ENCODE measurements at regions not wholly inside any gene's neighbourhood (a gene's known extent, or its start where the extent isn't known, plus 50 kb on each side); places are given as distances from the start of the nearest gene placed in this dataset.

DNA sequence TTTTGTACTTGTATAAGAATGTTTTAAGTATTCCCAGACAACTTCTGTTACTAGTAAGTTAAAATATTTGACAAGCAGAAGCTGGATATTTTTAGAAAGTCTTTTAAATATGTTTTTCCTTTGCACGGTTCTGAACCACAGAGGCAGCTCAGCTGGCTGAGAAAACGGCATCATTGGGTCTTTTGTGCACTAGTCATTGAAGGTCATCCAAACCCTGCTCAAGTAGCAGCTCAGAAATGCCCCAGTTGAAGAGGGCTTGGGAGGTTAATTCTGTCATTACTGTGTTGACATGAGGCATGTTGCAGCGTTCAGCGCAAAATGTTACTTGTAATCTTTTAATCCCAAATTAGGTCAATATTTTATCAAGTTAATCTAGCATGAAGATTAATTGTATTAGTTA, 383.7 kb upstream of the FAM241A start:
- DNase-seq, result no peak

DNA sequence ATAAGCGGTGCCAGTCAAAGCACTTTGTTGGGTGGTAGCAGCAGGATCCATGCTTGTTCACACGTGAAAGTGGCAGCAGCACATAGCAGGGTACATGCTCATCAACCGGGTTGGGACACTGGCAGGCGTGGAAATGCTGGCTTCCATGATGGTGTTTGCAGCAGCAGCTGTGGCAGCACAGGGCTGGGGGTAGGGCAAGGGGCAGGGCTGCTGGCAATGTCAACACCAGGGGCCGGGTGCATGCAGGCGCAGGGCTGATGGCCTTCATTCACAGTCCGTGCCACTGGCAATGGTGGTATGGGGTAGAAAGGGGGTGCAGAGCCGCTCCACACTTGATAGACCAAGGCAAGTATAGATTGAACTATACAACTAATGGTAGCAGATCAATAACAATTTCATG, 374.7 kb upstream of the FAM241A start:
- no peak for DNase-seq

DNA sequence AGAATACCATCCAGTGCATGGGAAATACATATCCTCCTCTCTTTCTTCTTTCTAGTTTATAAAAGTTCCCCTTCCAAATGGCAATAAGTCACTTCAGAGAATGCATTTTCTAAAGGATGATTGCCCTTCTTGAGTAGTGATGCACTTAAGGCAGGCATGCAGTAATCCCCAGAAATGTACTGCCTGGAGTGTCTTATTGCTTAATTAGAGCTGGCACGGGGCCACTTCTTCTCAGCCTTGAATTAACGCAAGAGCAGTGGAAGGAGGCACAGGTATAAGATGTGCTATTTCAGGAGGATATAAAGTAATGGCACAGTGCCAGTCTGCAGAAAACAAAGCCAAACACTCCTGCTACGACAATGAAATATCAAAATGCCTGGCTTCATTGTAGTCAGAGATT, 371.4 kb upstream of the FAM241A start:
- no peak for DNase-seq

DNA sequence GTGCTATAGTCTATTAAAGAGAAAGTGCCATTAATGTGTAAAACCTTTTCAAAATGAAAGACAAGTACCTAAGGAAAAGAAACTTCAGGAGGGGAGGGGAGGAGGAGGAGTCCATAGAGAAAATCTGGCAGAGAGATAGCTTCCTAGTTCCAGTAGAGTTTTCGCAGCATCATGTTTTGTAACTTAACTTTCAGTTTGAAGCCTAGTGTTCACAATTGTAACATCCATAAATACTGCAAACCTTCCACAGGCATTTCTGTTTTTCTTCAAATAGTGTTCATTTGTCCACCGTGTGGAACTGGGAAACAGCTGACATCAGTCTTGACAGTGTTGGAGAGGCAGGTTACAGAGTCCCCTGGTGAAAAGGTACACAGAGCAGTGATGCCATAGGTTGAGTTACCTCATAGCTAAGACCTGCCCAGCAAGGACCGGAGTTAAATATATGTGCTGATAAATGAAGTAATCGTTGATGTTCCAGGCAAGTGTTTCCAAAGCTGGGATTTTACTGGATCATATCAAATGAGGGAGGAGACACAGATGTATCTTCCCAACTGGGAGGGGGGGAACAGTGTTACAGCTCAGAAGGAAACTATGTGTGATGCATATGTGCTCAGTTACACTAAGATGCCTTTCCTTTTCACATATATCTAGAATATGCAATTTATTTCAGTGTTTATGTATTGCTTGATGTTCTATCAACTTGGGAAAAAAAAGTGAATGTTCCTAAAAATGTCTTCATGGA, 369.5 kb upstream of the FAM241A start:
- no peak for DNase-seq

DNA sequence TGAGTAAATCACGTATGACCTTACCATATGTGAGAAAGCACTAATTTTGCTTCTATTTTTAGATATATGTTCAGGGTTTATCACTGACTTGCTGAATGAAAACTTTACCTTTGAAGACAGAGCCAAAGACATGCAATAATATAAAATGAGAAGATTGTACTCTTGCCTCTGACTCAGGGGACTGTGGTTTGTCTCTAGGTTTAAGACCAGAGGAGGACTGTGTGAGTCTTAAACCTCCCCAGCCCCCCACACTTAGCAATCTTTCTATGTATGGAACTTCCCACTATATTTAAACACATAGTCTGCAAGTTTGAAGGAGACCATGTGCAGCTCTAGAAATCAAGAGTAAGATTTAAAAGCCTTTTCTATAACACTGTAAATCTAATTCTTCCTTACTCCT, 368.7 kb upstream of the FAM241A start:
- DNase-seq, result no peak

DNA sequence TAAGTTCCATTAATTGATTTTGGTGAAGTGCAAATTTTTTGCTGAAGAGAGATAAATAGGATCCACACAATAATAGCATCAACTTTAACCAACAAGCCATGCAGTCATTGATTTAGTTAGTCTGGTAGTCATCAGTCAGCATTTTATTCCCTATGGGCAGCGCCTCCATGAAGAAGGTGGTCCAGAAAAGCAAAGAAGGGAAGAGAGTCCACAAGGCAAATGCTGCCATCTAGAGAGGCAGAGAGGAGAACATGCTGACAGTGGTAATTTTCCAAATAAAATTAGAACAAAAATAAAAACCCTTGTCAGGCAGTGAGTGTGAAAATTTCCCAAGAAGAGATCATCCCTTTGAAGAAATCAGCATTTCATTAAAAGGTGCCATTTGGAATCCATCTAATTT, 366.7 kb upstream of the FAM241A start:
- no peak for DNase-seq

DNA sequence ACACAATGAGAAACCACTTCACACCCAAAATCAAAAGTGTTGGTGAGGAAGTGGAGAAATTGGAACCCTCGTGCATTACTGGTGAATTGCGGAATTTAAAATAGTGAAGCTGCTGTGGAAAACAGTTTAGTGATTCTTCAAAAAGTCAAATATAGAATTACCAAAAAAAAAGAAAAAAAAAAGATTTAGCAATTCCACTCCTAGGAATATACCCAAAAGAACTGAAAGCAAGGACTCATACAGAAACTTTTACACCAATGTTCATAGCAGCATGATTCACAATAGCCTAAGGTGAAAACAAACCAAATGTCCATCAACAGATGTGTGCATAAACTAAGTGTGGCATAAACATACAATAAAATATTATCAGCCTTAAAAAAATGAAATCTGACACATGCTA, 364.3 kb upstream of the FAM241A start:
- DNase-seq, result no peak

DNA sequence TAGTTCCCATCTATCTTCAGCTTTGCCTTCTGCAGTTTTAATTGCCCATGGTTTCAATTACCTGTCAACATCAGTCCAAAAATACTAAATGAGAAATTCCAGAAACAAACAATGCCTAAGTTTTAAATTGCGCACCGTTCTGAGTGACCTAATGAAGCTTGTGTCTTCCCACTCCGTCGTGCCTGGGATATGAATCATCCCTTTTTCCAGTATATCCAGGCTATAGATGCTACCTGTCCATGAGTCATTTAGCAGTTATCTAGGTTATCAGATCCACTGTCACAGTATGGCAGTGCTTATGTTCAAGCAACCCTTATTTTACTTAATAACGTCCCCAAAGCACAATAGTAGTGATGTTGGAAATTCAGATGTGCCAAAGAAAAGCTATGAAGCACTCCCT, 363.6 kb upstream of the FAM241A start:
- DNase-seq, result no peak

DNA sequence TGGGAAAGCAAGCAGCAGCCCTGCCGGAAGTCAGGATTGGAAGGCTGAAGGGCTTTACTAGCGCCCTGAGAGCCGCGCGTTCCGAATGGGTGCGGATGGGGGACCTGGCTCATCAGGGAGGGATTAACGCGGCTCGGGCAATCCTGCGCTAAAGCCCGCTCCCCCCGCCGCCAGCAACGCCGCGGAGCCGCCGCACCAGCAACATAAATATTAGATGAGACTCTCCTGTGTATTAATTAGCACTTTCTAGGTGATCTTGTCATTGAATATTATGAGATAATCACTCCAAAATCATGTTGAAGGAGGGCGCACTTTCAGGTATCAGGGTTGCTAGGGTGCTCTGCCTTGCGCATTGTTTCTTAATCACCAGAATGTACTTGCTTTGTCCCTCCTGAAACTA, 357.2 kb upstream of the FAM241A start:
- DNase-seq, result no peak

DNA sequence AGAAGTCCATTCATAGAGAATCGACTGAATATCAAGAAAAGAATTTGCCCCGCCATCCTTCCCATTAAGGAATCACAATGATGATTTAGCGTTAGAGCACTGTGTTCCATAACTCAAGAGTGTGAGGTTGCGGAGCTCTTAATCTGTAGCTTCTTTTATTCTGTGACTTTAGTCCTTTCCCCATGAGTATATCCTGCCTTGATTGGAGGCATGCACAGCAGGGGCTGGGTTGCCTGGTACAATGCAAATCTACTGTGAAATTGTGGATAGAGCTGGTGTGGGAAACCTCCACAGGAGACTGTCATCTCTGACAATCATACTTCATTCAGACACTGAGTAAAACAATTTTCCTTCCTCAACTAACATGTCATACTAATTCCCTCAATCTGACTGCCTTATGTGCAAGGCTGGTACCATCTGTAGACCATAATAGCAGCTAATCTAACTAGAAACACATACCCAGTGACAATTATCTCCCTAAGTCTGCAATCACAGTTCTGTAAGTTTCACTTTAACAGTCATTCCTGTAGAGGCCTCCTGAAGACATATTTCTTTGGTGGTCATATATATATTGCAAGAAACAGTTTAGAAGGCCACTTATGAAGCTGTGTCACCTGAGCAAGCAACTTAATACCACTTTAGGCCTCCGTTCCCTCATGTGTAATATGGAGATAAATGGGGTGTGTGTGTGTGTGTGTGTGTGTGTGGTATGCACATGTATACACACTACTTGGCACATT, 355.2 kb upstream of the FAM241A start:
- DNase-seq, result no peak

DNA sequence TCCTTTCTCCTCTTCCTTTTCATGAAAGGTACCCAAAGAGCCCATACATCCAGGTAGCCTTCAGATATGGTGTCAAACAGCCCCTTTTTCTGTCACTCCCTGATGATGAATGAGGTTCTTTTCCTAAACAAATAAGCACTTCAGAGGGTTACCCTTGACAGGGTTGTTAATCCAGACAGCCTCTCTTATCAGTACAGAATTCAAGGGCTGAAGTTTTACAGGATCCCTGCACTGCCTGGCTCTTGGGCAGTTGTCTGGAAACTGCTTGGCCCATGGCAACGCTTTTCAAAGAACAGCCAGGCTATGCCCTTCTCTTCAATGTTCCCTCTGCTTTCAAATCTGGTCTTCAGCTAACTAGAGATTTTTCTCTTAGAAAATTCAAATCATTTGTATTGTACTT, 352.6 kb upstream of the FAM241A start:
- DNase-seq, result no peak

DNA sequence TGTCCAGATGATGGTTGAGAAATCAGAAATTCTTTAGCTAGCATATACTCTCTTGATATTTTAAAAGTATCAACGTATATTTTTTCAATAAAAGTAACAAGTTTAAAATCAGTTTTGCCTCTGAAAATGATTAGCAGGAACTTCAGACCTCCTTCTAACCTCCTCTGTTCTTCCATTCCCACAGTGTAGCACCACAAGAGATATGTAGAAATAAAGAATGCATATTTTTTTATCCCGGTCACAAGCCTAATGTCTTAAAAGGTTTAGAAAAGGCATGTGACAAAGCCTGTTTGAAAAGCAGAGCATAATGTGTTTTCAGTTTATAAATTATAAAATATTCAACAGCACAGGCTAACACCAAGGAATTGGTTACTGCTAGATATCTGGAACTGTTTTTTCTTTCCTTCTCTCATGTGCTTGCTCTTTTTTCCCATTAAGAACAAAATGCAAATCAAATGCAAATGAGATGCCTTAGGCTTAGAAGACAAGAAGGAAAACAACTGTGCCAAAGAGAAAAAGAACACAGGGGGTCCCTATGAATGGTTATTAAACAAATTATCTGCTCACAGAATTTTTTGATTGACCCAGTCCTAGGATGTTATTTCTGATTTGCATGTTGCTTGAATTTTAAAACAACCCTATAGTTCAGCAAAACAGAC, 351.7 kb upstream of the FAM241A start:
- DNase-seq, result no peak

DNA sequence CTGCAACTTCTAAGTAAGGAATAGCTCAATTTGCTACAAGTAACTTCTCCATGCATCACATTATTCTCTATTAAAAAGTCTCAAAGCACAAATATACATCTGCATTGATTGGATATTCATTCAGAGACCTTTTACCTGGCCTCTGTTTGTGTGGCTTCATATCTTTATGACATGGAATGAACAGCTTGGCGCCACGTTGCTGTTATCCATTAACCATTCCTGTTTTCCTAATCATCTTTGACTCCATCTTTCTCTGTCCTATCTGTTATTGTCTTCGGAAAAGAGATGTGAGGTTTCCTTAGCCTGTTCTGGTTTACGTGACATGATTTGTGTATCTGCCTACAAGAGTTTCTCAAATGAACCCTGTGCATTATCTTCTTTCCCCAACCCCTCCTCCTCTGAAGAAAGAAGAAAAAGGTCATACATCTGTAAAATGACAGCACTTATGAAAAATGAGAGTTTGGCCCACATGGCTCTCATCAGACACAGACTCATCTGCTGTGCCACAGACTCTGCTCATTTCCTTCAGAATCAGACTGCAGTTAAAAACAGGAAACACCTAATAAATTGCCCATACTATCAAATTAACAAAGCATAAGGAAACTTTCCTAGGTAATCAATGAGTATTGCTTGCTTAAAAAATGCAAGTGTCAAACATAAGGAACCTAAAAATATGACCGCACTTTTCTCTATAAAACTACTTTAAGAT, 347.6 kb upstream of the FAM241A start:
- DNase-seq, result no peak

DNA sequence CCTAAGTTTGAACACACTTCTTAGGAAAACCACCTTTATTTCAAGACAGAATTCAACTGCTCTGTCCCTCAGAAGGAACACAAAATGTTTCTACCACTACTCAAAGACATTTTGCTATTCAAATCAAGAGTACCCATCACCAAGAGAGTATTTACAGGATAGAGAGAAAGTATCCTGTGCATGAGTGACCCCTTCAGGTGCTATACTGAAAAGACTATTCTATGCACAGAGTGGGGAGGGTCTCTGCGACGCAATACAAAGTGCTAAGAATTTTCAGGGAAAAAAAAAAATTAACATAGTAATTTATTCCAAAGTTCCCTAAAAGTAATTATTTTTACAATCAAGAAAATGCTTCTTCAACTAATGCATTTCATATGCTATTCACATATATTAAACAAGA, 346.4 kb upstream of the FAM241A start:
- no peak for DNase-seq

DNA sequence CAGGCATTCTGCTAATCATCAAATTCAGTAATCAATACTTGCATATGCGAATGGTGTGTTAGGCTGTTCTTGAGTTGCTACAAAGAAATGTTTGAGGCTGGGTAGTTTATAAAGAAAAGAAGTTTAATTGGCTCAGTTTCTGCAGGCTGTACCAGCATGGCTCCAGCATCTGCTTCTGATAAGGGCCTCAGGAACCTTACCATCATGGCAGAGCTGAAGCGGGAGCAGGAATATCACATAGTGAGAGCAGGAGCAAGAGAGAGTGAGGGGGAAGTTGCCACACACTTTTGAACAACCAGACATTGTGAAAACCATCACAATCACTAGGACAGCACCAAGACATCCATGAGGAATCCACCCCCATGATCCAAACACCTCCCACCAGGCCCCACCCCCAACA, 344.7 kb upstream of the FAM241A start:
- DNase-seq, result no peak

DNA sequence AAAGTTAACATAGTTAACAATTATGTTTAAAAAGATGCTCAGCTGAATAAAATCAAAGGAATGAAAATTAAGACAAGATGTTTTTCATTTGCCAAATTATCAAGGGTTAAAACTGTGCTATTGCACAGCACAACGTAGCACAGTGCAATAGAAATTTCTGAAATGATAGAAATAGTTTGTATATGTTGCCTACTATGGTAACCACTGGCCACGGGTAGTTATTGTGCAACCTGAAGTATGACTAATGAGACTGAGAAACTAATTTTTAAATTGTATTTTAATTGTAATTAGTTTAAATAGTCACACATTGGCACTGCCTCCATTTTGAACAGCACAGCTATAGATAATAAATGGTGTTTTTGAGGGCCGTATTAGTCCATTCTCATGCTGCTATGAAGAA, 343.1 kb upstream of the FAM241A start:
- no peak for DNase-seq

DNA sequence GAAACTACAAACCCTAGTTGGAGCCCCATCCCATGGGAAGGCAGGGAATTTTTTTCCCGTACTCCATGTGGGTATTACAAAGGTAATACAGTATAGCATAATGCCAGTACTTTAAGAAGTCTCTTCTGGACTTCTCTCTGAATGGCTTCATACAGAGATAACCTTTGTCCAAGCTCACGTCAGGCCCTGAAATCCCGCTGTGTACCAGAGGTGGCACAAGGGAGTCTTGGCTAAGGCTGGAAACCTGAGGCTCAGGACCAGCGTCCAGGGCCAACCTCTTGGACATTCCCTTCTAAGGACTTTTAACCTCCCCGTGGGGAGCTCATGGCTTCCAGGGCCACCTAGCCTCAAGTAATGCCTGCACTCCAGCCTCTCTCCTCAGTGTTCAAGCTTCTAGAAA, 338.9 kb upstream of the FAM241A start:
- DNase-seq, result no peak

DNA sequence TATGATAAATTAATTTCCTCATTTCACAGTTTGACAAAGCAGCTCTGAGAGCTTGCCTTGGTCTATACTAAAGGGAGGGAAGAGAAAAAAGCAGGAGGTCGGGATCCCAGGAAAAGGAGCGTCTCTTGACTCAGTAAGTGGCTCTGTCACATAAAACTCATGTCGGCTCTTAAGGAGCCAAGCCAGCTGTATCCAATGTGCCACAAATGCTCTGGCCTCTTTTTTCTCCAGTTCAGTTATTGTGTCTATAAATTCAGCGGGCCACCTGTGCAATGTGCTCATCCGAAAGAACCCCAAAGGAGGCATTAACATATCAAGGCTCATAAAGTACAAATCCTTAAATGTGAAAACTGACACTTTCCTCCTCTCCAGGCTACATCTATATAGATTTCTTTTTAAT, 337.7 kb upstream of the FAM241A start:
- DNase-seq, result no peak

DNA sequence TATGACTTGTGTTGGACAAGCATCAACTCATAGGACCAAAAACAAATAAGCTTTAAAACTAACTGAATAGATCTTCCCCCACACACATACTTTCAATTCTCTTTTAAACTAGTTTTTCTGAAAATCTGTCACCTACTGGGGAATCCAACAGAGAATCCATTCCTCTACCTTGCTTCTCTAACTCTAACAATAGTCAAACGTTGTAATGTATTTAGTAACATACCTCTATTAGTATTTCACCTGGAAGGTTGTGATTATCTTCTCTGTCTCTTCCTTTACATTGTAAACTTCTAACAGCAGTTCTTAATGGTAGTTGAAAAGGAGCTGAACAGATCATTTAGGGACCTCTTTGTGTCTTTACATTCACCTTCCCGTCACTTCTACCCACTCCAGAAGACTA, 337.1 kb upstream of the FAM241A start:
- no peak for DNase-seq

DNA sequence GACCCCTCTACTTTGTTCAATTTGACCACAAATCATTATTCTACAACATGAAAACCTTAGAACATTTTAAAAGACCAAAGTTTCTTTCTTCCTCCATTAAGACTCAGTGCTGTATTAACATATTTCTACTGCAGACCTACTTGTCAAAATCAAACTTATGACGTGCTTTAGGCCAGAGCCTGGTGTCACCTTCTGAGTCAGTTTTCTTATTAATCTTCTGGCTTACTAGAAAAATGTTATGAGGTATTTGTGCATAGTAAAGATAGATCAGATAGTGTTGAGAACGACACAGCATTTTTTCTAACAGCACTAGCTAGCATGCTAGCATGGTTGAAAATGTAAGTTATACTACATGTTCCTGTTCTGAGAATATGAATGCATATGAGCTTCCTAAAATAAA, 333.6 kb upstream of the FAM241A start:
- no peak for DNase-seq

DNA sequence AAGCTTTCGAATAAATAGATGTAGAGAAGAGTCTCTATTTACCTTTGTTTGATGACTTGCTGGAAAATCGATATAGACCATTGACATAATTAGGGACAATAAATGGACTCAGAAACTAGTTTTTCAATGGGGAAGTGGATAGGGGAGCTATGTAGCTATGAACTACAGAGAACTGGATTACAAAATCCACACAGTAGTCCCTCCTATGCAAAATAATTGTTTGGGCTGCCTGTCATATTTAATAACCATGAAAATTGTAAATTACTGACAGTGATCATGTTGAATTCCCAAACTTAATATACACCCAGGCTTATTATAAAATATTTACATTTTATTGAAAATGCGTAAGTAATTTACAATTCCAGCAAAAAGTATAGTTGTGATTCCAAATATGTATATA, 333.1 kb upstream of the FAM241A start:
- no peak for DNase-seq

DNA sequence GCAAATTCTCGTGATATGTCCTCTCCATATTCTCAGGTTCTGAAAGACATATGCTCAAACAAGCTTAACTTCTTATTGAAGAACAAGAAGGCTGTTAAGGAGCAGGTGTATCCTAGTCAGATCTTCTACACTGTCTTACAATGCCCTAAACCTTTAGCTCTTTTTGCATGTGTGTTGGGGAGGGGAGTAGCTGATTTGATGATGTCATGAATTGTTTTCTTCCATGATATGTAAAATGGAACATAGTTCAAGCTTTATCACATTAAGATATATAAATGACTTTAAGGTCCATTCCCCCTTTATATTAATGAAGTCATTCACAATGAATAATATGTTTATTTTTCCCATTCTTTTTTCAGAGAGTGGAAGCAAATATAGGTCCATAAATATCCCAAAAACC, 332.5 kb upstream of the FAM241A start:
- no peak for DNase-seq

DNA sequence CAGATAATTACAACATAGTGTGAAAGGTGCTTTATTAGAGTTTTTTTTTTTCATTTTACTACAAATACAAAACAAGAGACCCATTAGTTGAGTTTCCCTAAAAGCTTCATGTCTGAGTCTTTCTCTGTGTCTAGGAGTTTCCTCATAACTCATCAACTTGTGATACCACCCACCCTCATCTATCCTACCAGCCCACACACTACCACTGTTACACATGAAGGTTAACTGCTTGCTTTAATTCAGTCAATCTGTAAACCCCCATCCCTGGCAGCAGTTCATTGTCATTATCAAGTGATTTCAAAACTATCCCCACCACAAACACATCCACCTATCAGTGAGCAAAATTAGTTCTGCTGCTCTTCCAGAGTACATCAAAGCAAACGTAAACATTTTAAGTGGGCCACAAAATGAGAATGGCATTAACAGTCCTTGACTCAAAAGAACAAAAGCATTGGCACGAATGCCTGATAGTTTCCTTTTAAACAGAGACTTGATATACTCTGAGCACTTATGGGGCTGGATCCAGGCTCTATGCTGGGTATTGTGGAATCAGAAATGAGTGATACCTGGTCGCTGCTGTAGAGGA, 331.6 kb upstream of the FAM241A start:
- no peak for DNase-seq
